ENCODE measurements at regions not wholly inside any gene's neighbourhood (a gene's known extent, or its start where the extent isn't known, plus 50 kb on each side); places are given as distances from the start of the nearest gene placed in this dataset.
A peak's percentile ranks its signal among the peaks of the same experiment; 100 is the strongest.

DNA sequence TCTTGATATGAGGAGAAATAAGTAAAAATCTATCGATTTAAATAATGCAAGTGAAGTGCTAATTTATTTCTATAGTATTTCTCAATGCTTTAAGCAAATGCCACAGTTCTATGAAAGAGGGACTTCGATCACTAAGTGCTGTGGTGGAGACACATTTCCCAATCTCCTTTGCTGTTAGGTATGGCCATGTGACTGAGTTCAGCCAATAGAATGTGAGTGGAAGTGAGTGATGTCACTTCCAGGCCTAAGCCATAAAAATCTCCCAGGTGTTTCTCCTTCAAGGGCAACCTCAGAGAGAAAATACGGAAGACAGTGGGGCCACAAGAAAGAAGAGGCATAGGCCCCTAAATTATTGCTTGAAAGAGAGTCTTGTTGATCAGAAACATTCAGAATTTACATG lies 100.3 kb upstream of the ANKH start:
- no peak for DNase-seq

DNA sequence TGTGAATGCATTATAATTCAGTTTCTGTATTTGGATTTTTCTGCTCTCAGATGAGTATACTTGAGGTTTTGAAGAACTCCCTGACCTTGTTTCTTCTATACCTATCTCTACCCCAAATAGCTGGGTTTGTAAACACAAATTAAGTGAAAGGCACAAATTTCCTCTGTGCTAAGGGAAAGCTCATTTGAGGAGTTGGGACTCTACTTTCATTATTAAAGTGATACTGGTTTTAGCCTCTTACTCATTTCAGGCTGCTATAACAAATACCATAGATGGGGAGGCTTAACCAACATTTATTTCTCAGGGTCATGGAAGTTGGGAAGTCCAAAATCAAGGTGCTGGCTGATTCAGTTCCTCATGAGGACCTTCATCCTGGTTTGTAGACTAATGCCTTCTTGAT lies 97.2 kb upstream of the ANKH start:
- no peak for DNase-seq

DNA sequence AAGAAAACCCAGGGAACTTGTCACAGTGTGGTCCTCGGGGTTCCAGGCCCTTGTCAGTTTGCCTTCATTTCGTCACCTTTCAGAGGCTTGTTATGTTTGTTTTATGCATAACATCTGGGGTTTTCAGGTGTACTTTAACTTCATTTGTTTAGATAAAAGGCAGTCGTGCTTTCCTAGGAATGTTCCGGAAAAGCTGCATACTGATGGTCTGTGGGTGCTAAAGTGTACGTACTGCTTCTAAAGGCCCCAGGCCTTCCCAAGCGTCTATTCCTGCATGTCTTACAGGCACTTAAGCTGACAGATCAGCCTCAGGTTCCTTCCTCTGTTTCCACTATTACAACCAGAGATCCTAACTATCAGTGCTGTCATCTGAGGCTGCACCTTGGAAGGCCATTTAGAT lies 95.6 kb upstream of the ANKH start:
- DNase-seq: no peak

DNA sequence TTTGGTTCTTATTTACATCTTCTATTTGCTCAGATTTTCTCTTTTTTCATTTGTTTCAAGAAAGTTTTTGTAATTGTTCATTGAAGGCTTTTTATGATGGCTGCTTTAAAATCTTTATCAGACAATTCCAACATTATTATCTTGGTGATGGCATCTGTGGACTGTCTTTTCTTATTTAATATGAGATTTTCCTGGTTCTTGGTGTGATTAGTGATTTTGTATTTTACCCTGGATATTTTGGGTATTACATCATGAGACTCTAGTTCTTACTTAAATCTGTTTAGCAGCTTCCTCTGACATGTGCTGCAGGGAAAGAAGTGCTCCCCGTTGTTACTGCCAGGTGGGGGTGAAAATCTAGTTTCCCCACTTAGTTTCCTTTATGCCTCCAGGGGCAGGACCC lies 94.2 kb upstream of the ANKH start:
- no peak for DNase-seq

DNA sequence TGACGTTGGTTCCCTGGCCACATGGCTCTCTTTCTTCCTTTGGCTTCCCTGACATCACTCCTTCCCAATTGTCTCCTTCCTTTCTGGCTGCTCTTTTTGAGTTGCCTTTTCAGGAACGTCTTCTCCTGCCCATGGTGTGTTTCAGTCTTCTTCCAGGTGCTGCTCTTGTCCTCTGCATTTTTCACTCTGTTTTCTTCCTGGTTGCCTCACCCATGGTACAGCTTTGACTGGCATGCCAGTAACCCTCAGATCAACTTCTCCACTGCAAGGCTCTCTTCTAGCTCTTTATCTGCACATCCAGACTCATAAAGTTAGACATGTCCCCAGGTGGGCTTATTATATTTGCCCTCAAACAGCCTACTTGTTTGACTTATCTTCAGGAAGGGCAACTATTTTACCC lies 91.0 kb upstream of the ANKH start:
- no peak for DNase-seq

DNA sequence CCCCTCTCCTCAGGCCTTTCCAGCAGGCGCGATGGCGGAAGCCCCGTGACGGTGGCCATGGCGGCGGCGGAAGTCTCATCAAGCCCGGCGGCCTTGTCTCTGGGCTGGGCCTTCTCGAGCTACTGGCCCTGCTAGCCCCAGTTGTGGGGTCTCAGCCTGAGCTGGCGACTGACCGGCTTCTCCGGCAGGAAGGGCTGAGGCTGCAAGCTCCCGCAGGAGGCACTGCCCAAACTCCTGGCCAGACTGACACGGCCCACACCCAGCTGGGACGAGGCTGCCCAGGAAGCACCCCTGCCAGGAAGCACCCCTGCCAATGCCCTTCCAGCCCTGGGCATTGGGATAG lies 88.5 kb upstream of the ANKH start:
- DNase-seq: no peak

DNA sequence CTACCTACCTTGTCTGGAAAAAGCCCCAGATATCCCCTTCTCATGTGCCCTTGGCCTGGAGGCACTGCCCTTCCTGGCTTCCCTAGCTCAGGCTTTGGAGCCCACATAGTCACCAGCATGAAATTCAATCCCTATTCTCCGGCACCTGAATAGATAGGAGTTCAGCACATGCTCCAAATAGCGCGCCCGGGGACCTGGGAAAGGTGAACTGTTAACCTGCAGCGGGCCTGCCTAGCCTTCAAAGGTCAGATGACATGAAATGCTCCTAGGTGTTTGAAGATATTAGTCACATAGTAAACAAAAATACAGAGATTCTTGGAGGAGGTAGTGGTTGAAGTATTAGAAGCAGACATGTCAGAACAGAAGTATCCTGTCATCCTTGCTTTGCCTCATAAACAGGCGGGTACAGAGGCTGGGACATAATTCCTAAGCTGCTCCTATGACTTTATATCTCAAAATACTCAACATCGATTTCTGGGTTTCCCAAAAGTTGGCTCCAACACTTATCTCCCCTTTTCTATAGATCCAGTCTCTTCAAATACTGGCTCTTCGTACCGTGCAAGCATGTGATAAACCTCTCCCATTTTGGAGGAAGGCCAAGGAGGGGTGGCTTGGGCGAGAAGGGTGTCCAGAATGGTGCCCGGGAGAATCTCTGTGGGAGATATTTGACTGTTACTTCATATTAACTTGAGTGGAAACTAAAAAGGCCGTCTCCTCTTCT lies 88.0 kb upstream of the ANKH start:
- no peak for DNase-seq

DNA sequence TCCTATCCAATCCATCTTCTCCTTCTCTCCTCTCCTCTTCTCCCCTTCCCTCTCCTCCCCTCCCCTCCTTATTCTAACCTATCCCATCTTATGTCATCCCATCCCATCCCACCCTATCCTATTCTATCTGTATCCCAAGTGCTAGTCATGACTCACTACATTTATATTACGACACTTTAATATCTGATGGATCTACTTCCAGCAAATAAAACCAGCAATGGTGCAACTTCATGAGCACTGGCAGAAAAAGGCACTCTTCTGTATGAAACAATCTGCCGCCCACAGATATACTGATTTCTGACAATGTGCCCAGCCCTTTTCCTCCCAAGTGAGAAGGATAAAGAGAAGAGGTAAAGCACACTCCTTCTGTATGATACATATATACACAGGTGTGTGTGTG lies 86.6 kb upstream of the ANKH start:
- DNase-seq: no peak

DNA sequence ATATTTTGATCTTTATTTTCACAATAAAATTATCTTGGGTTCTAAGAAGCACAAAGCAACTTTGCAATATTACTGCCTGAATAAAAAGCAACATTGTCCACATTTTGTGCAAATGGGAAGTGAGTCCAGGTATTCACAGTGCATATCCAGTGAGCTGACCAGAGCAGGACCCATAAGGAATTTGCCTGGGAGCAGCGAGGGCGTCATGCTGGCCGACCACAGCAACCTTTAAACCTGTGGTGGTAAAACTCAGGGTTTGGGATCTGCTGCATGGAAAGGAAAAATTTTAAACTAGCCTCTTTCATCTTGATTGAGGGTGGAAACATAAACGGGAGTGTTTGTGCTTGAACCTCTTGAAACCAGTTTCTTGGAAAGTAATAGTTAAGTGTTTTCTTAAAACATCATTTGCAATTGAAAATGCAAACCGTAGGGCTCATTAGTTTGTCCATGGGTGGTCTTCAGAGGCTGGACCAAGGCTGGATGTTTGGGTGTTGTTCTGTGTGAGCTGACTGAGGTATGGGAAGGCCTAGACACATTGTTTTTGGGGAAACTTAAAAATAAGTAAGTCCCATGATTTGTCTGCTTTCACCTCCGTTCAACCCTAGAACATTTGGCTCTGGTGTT lies 85.0 kb upstream of the ANKH start:
- DNase-seq: no peak

DNA sequence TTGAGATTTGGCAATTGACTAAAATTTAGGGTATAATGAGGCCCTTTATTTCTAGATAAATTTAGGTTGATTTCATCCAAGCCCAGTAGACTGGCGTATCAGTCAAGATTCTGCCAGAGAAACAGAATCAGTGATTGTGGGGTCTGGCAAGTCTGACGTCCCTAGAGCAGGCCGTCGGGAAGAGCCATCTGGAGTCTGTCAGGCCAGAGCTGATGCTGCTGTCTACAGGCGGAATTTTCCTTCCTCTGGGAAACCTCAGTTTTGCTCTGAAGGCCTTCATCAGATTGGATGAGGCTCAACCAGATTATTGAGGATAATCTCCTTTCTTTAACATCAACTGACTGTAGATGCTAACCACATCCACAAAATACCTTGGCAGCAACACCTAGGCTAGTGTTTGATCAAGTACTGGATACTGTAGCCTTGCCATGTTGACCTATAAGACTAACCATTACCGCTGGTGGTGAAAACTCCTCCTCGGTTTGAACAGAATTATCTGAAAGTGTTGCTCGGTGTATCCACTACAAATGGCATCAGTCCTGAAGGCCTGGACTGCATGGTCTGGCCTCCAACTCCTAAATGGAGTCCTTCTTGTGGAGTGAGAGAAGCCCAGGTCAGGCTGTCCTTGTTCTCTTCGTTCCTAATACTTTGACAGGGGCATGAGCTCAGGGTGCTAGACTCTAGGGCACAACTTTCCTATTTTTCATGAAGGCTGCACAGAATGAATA lies 83.2 kb upstream of the ANKH start:
- no peak for DNase-seq

DNA sequence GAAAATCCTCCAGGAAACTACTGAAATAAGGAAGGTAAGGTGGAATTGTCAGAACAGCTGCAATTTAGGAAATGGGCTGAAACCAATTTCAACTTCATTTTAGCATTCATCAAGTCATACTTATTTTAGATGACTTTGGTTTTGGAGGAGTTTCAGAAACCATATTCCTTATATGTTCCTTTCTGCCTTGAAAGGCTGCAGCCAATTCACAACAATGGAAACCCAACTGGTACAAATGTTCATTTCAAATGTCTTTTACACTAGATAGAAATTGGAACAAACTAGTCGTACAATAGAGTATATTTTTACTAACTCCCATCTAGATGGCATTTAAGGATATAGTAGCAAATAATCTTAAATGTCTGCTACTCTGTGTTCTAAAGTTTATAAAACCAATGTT lies 82.6 kb upstream of the ANKH start:
- no peak for DNase-seq

DNA sequence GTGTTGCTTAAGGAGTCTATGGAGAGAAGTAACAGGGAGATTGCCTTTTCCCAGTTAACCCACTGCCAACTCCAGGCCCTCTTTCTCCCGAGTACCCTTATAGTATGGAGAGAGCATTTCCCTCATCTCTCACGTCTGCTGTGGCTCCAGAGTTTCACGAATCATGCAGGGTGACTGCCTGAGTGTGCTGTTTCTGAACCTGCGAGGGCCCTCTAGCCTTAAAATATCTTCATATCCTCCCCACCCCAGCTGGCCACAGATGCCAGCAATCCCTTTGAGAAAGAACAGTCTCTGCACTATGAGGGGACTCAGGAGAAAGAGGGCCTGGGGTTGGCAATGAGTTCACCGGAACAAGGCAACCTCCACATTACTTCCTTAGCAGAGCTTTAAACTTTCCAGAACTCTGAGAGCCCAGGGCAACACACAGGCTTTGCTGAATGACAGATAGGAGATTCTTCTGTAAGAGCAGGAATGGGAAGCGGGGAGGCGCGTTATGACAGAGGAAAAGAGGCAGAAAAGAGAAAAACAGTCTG lies 81.6 kb upstream of the ANKH start:
- no peak for DNase-seq

DNA sequence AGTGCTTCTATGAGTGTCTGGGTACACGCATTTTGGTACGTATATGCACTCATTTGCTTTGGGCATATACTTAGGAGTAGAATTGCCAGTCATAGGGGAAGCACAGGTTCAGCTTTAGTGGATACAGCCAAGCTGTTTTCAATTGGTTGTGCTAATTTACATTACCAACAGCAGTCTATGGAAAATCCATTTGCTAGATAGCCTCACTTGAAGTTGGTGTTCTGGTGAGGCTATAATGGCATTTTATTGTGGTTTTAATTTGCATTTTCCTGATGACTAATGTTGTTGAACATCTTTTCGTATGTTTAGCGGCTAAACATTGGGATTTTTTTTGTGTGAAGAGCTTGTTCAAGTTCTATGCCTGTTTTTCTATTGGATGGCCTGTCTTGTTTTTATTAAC lies 76.8 kb upstream of the ANKH start:
- DNase-seq: no peak

DNA sequence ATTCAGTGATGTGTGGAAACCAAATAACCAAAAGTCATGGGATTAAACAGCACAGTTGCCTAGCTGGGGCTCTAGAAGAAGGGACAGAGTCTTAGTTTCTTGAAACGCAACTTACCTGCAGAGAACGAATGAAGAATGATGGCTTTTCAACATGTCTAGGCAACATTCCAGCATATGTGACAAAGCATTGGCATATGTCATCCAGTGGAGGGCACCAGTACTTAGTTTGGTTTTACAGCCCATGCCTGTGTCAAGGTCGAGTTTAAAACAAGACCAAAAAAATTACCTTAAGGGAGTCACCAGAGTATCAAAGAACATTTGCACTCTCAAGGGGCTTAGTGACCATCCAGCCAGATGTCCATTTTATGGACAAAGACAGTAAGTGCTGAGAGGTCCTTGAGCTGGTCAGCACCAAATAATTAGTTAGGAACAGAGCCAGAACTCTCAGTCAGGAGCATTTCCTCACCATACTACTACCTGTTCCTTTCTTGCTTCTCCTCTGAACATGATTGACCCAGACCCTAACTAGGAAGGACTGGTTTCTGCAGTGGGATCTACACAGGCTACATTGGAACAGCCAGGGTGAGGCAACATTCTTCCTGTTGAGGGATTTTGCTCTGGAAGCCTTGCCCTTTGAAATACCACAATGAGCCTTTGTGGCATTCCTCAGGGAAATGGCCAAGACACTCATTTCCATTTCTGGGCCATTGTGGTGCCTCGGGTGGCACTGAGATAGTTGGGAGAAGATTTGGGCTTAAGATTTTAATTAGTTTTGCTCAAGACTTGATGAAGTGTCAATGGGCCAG lies 75.4 kb upstream of the ANKH start:
- DNase-seq: peak; percentile 66

DNA sequence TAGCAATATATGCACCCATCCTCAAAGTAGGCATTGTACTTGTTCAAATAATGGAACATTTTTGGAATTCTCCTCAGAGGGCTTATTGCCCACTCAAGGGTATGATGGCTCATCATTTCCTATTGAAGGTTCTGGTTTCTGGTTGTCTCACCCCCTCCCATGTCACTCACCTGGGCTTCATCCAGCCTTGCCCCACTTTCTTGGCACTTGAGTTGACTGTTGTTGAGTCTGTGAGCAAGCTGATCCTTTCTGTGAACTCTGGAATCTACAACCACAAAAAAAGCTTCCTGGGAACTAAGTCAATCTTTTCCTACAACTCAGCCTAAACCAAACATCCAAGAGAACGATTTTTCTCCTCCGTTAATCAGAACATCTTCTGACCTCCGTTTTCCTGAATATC lies 73.9 kb upstream of the ANKH start:
- DNase-seq: no peak

DNA sequence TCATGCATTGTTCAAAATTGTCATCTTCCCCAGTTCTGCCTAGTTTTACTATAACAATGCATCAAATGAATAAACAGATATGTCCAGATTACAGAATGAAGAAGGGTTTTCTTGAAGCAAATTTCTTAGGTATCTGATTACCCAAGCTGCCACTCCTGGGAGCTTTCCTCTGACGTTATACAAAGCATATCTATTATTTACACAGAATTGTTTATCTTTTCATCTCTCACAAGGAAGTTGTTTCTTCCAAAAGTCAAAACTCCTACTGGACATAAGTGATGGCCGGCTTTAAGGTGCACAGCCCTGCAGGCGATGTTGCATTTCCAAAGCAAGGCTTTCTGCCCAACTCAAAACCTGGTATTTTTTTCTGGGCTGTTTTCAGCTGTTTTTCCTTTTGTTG lies 73.4 kb upstream of the ANKH start:
- DNase-seq: no peak

DNA sequence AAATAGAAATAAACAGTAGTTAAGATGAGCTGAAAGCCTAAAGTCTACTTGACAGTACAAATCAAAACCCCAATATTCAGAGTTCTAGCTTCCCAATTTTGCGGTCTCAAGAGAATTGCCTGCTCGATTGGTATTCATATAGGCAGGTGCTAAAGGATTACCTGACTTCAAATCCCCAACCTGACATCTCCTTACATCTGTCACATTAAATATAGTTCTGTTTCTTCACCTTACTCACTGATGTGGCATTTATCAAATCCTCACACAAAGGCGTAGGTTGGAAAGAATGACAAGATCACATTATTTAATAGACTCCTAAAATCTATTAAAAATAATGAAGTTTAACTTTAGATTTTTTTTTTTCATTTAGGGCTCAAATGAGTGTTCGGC lies 72.8 kb upstream of the ANKH start:
- DNase-seq: no peak

DNA sequence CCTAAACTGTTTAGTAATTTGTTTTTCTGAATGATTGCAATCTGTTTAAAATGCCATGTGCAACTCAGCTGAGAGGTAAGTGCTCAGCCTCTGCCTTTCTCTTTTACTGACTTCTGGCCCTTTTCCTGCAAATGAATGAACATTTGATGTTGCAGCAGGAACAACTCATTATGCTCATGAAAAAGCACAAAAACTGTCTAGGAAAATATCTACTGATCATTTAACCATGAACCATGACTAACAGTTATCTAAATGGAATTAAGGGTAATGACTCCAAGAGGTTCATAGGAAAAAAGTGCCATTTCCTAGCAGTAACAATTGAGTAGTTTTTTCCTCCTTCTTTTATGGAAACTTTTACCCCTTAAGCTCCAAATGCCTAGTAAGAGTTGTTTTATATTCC lies 70.6 kb upstream of the ANKH start:
- DNase-seq: no peak

DNA sequence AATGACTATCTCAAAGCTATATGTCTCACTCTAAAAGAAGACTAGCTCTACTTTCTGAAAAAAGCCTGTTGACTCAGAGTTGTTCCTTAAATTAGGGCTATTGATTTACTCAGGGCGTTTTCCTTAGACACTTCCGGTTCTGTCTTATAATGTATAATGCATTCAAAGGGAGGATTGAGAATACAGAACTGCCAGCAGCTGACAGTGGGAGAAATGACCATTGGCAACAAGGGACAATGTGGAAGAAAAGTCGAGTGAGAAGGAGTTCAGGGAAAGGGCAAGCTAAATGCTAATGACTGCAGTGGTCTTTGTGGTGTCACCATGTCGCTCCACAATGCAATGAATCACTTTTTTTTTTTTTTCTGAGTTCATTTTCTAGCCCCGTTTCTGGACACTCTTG lies 65.7 kb upstream of the ANKH start:
- no peak for DNase-seq

DNA sequence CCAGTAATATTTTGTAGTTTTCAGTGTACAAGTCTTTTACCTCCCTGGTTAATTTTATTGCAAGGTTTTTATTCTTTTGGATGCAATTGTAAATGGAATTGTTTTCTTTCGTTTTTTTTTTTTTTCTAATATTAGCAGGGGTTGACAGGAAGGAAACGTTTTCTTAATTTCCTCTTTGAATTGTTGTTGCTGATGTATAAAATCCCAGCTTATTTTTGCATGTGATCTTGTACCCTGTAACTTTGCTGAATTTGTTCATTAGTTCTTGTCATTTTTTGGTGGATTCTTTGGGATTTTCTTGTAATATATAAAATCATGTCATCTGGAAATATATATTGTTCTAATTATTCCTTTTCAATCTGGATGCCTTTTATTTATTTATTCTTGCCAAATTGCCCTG lies 65.0 kb upstream of the ANKH start:
- no peak for DNase-seq

DNA sequence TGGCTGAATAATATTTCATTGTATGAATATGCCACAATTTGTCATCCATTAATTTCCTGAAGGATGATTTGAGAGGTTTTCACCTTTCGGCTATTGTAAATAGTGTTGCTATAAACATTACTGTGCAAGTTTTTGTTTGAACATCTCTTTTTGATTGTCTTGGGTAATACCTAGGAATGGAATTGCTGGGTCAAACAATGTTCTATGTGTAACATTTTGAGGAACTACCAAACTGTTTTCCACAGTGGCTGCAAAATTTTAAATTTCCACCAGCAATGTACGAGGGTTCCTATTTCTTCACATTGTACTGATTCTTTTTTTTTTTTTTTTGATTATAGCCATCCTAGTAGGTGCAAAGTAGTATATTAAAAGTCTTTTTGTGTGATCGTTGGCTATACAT lies 63.8 kb upstream of the ANKH start:
- no peak for DNase-seq

DNA sequence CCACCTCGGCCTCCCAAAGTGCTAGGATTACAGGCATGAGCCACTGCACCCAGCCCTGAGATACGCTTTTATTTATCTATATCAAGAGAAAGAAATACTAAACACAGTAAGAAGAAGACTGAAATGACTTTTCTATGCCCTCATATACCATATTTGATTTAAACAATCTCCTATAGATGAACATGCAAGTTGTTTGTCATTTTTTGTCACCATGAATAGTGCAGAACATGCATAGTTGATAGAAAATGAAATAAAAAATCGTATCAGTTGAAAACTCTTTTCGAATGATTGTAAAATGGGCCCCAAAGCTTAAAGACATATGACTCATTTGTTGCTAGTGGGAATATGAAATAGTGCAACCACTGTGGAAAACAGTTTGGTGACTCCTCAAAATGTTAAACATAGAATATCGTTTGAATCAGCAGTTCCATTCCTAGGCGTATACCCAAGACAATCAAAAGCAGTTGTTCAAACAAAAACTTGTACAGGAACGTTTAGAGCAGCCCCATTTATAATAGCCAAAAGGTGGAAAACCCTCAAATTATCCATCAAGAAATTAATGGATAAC lies 61.4 kb upstream of the ANKH start:
- DNase-seq: no peak

DNA sequence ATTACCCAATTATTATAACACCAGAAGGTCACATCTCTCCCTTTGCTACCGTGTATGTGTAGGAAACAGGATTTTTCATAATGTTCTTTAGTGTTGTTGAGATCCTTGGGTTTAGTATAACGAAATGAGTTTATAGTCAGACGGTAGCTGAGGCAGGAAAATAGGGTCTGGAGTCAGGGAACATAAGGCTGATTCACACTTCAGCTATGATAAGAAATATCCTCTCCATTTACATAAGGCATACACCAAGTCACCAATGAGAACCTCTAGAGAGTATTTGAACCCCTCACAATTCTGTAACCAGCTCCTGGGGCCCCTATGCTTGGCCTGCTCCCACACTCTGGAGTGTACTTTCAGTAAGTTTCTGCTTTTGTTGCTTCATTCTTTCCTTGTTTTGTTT lies 58.9 kb upstream of the ANKH start:
- DNase-seq: no peak
